ENCODE measurements at regions not wholly inside any gene's neighbourhood (a gene's known extent, or its start where the extent isn't known, plus 50 kb on each side); places are given as distances from the start of the nearest gene placed in this dataset.

DNA sequence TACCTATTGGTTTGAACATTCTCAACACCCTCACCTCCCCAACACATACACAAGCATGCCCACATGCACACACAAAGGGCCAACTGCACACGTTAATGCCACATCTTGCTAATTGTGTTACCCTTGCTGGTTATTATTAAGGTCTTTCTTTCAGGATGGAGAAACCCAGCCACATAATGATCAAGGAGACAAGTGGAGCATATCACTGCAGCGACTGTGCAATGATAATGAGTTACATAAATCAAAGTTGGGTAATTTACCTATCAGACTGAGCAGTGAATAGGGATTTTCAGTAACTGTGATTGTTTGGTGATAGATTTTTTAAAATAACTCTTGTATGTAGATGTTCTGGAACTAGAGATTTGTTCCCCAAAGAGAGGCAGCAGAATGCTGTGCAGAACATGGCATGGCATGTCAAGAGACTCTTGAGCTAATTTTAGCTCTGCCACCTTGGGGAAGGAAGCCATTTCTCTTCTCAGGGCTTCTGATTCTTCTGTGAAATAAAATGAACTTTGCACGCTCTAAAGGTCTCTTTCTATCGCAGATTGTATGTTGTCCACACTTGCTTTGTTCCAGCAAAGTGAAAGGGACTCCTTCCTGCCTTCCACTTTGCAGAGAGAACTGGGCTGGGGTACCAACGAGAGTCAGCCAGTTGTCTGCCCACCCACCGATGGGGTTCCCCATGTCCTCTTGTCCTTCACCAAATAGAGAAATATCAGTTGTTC, 126.0 kb upstream of the CAMK1G start:
- DNase-seq (ENCODE audit: low spot score) = no peak

- DNase-seq (ENCODE audit: low spot score) = no peak
Measured at GRCh38 chr1:209458921-209459320, 124.6 kb upstream of the CAMK1G start.

- no peak for DNase-seq (ENCODE audit: low spot score)
Measured at GRCh38 chr1:209461168-209461567, 122.3 kb upstream of the CAMK1G start.

GRCh38 chr1:209462433-209462832, 121.1 kb upstream of the CAMK1G start:
- no peak for DNase-seq (ENCODE audit: low spot score)

DNA sequence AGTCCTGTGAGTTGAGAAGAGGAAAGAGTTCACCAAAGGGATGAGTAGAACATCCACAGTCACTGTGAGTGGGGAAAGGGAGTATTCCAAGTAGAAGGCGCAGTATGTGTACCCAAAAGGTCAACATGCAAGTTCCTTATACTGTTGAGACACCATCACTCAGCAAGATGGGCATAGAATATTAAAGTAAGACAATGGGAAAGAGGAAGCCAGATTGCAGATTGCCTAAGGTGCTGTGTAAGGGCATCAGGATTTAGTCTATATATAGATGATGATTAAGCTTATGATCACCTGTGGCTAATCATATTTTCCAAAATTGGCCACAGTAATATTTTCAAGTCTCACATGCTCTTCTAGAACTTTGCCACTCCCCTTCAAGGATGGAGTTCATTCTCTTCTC, 120.1 kb upstream of the CAMK1G start:
- DNase-seq (ENCODE audit: low spot score) = no peak

DNA sequence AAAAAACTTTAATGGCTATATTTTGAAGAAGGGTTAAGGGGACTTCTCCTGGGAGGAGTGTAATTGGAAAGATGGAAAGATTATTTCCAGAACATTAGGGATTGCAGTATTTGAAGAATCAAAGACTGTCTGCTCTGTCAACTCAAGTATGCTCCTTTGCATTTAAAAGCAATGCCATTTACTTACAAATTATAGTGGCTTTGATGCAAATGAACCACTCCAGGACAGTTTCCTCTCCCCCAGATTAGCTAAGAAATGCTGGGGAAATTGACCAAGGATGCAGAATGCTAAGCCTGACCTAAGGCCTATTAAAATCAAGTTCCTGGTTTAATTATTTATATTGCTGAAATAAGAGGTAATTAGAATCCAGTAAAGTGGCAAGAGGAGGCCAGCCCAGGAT, 110.5 kb upstream of the CAMK1G start:
- DNase-seq (ENCODE audit: low spot score) = no peak

- no peak for DNase-seq (ENCODE audit: low spot score)
Measured at GRCh38 chr1:209480345-209480744, 103.2 kb upstream of the CAMK1G start.

GRCh38 chr1:209483691-209484090, 99.8 kb upstream of the CAMK1G start:
- DNase-seq (ENCODE audit: low spot score) = no peak

DNA sequence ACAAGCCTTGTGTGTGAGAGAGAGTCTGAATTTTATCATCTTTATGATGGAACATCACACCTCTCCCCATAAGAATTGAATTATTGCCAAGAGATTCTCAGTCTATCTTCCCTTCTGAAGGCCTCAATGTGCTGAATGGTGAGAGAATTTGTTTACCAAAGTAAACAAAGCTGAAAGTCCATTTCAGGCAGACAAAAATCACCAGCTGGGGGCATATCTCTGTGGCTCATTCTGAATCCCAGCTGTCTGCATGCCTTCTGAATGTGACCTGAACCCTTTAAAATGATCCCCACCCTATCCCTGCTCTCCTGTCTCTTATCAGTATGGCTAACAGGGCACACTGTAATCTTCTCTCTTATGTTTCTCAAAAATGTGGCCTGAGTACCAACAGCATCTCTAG, 99.1 kb upstream of the CAMK1G start:
- no peak for DNase-seq (ENCODE audit: low spot score)

DNA sequence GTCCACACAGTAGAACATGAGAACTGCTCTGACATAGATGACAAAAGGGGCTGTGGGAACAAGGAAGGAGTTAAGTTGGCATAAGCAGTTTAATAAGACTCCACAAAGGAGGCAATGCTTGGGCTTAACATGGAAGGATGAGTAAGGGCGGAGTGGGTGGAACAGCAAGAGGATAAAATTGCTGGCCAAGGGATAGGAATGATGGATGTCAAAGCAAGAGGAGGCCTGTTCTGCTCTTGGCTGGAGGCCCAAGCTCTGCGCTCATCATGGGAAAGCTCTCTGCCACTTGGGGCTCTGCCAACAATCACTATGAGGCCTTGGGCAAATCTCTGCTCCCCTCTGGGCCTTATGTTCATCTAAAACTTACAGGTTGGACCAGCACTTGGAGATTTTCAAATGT, 98.3 kb upstream of the CAMK1G start:
- DNase-seq (ENCODE audit: low spot score) = peak; percentile 4

GRCh38 chr1:209485751-209486150, 97.8 kb upstream of the CAMK1G start:
- DNase-seq (ENCODE audit: low spot score) = no peak

- no peak for DNase-seq (ENCODE audit: low spot score)
Measured at GRCh38 chr1:209486861-209487593, 96.5 kb upstream of the CAMK1G start.

GRCh38 chr1:209490013-209490412, 93.5 kb upstream of the CAMK1G start:
- peak; percentile 43 for DNase-seq (ENCODE audit: low spot score)

DNA sequence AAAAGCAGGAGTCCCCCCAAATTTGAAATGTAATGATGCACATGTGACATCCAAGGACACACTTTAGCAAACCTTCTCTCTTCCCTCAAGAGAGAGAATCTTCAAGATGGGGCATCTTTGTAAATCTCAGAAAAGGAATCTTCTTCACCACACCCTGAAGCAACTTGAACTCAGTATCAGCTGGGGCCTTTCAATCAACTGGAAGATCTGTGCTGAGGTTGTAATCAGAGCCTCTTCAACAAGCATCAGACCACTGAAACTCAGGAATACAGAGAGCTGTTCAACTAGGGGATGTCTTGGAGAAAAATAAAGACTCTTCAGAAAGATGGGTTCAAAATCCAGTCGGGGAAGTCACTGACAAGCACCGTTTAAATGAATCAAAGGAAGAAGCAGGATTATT, 92.5 kb upstream of the CAMK1G start:
- DNase-seq (ENCODE audit: low spot score) = no peak

DNA sequence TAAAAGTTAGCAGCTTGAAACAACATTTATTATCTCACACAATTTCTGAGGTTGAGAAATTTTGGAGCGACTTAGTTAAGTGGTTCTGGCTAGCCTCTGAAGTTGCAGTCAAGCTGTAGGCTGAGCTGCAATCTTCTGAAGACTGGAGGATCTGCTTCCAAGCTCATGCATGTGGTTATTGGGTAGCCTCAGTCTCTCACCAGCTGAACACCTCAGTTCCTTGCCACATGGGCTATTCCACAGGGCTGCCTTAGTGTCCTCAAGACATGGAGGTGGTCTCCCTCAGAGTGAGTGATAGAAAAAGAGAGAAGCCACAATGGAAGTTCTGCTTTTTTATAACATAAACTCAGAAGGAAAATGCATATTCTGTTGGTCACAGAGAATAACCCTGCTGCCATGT, 92.0 kb upstream of the CAMK1G start:
- DNase-seq (ENCODE audit: low spot score) = no peak

GRCh38 chr1:209491897-209492296, 91.6 kb upstream of the CAMK1G start:
- DNase-seq (ENCODE audit: low spot score) = no peak

DNA sequence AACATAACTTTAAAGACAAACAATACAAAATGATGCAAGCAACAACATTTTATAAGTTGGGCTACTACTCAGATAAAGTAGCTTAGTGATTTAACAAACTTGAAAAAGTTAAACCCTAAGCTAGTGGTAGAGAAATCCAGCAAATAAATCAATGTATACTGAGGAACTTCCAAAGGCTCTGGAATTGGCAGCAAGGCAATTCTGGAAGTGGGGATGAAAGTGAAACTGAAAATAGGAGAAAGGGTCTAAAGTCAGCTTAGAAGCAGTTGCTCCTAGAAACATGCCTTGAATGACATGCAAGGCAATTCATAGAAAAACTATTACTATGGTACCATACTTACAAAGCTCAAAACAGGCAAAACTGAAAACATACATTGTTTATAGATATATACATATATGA, 90.0 kb upstream of the CAMK1G start:
- DNase-seq (ENCODE audit: low spot score) = no peak

DNA sequence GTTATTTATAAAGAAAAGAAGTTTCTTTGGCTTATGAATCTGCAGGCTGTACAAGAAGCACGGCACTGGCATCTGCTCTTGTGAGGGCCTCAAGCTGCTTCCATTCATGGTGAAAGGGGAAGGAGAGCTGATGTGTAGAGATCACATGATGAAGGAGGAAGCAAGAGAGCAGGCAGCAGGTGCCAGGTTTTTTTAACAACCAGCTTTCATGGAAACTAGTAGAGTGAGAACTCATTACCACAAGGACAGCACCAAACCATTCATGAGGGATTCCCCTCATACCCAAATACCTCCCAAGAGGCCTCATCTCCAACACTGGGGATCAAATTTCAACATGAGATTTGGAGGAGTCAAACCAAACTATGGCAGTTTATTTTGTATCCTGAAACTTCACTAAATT, 85.8 kb upstream of the CAMK1G start:
- no peak for DNase-seq (ENCODE audit: low spot score)

DNA sequence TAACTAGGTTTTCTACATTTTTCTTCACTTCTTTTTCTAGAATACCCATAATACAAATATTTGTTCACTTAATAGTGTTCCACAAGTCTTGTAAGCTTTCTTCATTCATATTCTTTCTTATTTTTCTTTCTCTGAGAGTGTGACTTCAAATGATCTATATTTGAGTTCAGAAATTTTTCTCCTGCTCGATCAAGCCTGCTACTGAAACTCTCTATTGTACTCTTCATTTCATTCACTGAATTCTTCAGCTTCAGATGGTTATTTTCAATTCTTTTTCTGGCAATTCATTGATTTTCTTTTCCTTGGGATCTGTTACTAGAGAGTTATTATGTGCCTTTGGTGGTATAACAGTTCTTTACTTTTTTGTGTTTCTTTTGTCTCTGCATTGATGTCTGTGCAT, 82.5 kb upstream of the CAMK1G start:
- no peak for DNase-seq (ENCODE audit: low spot score)

GRCh38 chr1:209503196-209503595, 80.3 kb upstream of the CAMK1G start:
- DNase-seq (ENCODE audit: low spot score) = no peak

GRCh38 chr1:209504571-209504970, 78.9 kb upstream of the CAMK1G start:
- DNase-seq (ENCODE audit: low spot score) = no peak

- peak; percentile 29 for DNase-seq (ENCODE audit: low spot score)
Measured at GRCh38 chr1:209505044-209505443, 78.5 kb upstream of the CAMK1G start.

DNA sequence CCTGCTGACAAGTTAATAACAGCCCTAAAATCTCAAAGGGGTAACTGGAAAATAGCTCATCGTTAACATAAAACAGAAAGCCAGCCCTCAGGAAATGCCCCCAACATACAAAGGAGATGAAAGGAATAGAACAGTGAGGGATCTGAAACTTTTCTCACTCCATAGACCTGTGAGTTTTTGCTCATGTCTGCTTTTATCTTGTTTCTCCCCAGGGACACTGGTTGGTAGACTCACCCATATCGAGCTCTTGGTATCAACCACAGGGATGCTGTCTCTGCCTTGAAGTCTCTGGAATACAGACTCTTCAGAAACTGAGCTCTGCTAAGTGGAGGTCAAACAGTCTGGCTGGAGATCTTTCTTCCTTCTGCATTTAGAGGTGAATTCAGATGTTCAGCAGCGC, 77.4 kb upstream of the CAMK1G start:
- no peak for DNase-seq (ENCODE audit: low spot score)

GRCh38 chr1:209509039-209509438, 74.5 kb upstream of the CAMK1G start:
- no peak for DNase-seq (ENCODE audit: low spot score)

Data from RKO (cell line).